Prostate gland (tissue), 2 donors: ENCODE measurements at regions not wholly inside any gene's neighbourhood (a gene's known extent, or its start where the extent isn't known, plus 50 kb on each side); places are given as distances from the start of the nearest gene placed in this dataset.
"Not testable (repeated sequence)": the region's sequence is repeated elsewhere in the genome, so short reads cannot be mapped to it uniquely, and the experiment has no call there.

Experiments used
- DNase-seq: peaks from one replicate; pipeline ENCODE4 v3.0.0-alpha.2; 2019; ENCODE audit warnings: low spot score
- H3K27ac ChIP-seq, 2 donors: fragments of 200-600 bp; sonication (generic); 2 replicates each; pipeline ENCODE4 v1.5.1; 2017 to 2019
- H3K27me3 ChIP-seq: fragments of 200-600 bp; sonication (generic); replicated peaks from 2 replicates; pipeline ENCODE4 v1.5.1; 2019; ENCODE audit not compliant: insufficient read depth
- H3K36me3 ChIP-seq, 2 donors: fragments of 200-600 bp; sonication (generic); 1 replicate in 1 of 2; 2 replicates in 1 of 2; pipeline versions ENCODE4 v1.5.1 to v1.8.1; 2017 to 2019
- H3K4me1 ChIP-seq: fragments of 200-600 bp; sonication (generic); replicated peaks from 2 replicates; pipeline ENCODE4 v1.5.1; 2019
- H3K4me3 ChIP-seq, 2 donors: fragments of 200-600 bp; sonication (generic); 2 replicates each; pipeline ENCODE4 v1.5.1; 2017 to 2019
- H3K9me3 ChIP-seq: fragments of 200-600 bp; sonication (generic); 2 replicates; pipeline ENCODE4 v1.5.1; 2017
- POLR2A ChIP-seq: fragments of 450-650 bp; IDR thresholded peaks from one replicate; pipeline ENCODE4 v1.6.1; 2016; ENCODE audit warnings: antibody characterized with exemption, mild to moderate bottlenecking
- POLR2AphosphoS5 ChIP-seq: sonication (generic); formaldehyde crosslinking; IDR thresholded peaks from one replicate; pipeline ENCODE4 v1.6.1; 2017; ENCODE audit warnings: antibody characterized with exemption
- WGBS: methylation state at CpG from one replicate; pipeline ENCODE4 v1.1.5; 2018; 5-methylcytosine and 5-hydroxymethylcytosine counted together
- intact Hi-C: fragments of 100-400 bp; cut with DNase I; formaldehyde crosslinking; loops from one replicate; pipeline ENCODE4 v1.14.2; 2022
- TF ChIP-seq, protein P1 (sequence below), 4 experiments: fragments of 200-600 bp in 2 of 4; fragments of 450-650 bp in 2 of 4; sonication (generic) in 2 of 4; IDR thresholded peaks; 1 replicate in 3 of 4; 2 replicates in 1 of 4; pipeline ENCODE4 v1.5.1; 2016 to 2019; ENCODE audit warnings: antibody characterized with exemption in 4 of 4, mild to moderate bottlenecking in 2 of 4, moderate library complexity in 2 of 4

DNA sequence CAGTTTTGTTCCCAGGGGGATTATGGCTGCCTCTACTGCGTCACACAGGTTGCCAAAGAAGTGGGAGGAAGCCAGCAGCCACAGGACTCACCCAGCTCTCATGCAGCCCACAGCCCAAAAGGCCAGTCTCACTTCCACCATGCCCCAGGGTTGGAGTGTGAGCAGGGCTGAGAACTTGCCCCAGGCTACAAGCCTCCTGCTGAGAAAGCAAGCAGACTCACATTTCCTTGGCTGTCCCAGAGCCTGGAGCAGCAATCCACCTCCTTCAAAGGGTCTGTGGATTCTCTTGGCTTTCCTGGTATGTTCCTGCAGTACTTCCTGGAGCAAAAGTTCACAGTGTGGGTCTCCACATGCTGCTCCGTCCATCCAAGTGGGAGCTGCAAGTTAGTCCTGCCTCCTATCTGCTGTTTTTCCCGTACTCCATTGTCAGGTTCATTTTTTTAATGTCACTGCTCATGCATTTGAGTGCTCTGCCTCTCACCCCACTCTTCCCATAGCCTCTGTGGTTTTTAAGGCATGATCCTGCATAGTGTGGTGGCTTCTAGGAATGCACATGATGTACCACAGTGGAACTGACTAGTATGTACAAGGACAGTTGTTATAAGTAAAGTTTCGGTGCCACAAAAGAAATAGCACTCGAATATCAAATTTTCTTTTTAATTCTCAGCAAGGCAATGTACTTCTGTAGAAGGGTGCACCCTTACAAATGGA is 56.2 kb upstream of the ARHGEF7 start:
- TF ChIP-seq, protein P1, sequence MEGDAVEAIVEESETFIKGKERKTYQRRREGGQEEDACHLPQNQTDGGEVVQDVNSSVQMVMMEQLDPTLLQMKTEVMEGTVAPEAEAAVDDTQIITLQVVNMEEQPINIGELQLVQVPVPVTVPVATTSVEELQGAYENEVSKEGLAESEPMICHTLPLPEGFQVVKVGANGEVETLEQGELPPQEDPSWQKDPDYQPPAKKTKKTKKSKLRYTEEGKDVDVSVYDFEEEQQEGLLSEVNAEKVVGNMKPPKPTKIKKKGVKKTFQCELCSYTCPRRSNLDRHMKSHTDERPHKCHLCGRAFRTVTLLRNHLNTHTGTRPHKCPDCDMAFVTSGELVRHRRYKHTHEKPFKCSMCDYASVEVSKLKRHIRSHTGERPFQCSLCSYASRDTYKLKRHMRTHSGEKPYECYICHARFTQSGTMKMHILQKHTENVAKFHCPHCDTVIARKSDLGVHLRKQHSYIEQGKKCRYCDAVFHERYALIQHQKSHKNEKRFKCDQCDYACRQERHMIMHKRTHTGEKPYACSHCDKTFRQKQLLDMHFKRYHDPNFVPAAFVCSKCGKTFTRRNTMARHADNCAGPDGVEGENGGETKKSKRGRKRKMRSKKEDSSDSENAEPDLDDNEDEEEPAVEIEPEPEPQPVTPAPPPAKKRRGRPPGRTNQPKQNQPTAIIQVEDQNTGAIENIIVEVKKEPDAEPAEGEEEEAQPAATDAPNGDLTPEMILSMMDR (IDR thresholded peaks at IDR 0.05): no peak
- TF ChIP-seq POLR2AphosphoS5 (no peak), POLR2A (no peak)

DNA sequence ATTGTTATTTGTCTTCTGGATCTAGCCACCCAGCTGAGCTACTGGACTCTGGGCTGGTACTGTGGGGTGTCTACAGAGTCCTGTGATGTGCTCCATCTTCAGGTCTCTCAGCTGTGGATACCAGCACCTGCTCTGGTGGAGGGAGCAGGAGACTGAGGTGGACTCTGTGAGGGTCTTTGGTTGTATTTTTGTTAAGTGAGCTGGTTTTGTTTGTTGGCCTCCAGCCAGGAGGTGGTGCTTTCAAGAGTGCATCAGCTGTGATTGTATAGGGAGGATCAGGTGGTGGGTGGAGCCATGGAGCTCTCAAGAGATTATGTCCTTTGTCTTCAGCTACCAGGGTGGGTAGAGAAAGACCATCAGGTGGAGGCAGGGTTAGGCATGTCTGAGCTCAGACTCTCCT is 56.8 kb upstream of the ARHGEF7 start:
- H3K27ac ChIP-seq, H3K36me3 ChIP-seq, intact Hi-C loops, H3K4me1 ChIP-seq, DNase-seq, H3K9me3 ChIP-seq, H3K4me3 ChIP-seq, H3K27me3 ChIP-seq: not testable (repeated sequence)

More for the DNA sequence above, 56.2 kb upstream of the ARHGEF7 start:
- H3K27ac ChIP-seq: no peak overlapping the region
- H3K4me1 ChIP-seq: no peaks in the 10 kb centered on the region
- no peak for DNase-seq
- H3K4me3 ChIP-seq: no peak overlapping the region
- 54% methylated on average over 5 of the region's 5 CpGs for WGBS
- no peaks in the 10 kb centered on the region for H3K27me3 ChIP-seq
- intact Hi-C loops: no loop called here
- H3K36me3 ChIP-seq: no peaks in the 10 kb centered on the region
- H3K9me3 ChIP-seq: no peaks in the 10 kb centered on the region

DNA sequence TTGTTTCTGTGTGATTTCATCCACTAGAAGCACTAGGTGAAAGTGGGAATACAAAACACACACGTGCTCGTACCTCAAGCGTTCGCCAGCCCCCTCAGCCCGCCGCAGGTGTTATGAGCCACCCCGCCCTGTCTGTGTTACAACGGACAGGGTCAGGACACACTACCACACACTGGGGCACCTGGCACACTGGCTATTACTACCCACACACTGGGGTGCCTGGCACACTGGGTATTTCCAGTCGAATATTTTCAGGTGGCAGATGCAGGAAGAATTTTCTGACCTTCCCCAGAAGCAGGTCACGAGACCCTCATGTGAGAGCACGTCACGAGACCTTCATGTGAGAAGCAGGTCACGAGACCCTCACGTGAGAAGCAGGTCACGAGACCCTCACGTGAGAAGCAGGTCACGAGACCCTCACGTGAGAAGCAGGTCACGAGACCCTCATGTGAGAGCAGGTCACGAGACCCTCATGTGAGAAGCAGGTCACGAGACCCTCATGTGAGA is 63.3 kb upstream of the ARHGEF7 start:
- intact Hi-C loops, H3K36me3 ChIP-seq: not testable (repeated sequence)

DNA sequence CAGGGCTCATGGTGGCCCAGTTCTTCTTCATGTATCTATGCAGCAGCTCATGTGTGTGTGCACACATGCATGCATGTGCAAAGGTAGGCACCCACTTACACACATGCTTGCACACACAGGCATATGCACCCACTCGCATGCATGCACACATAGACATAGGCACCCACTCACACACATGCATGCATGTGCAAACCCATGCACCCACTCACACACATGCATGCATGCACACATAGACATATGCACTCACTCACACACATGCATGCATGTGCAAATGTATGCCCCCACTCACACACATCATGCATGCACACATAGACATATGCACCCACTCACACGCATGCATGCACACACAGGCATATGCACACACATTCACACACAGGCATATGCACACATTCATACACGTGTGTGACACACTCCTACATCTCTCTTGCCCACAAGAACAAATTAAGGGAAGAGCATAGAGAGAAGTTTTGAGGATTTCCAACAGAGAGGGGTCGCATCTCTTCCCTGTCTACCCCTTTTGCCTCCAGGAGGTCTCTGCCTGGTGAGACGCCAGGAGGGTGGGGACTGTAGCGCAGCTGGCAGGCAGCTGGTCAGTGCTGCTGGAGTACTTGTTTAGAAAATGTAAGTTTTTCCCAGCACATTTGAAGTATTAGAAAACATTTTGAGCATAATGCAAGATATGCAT is 63.9 kb upstream of the ARHGEF7 start:
- H3K4me1 ChIP-seq: no peaks in the 10 kb centered on the region
- no peaks in the 10 kb centered on the region for H3K36me3 ChIP-seq
- DNase-seq: no peak
- no peak overlapping the region for H3K27ac ChIP-seq
- intact Hi-C loops: no loop called here
- no peaks in the 10 kb centered on the region for H3K27me3 ChIP-seq
- 74% methylated on average over 6 of the region's 6 CpGs for WGBS
- TF ChIP-seq POLR2AphosphoS5 (no peak), POLR2A (no peak)
- TF ChIP-seq, protein P1 (IDR thresholded peaks at IDR 0.05): no peak
- H3K4me3 ChIP-seq: no peak overlapping the region
- H3K9me3 ChIP-seq: no peaks in the 10 kb centered on the region

More for the DNA sequence above, 63.3 kb upstream of the ARHGEF7 start:
- WGBS: 85% methylated on average over 17 of the region's 21 CpGs
- not testable (repeated sequence) for H3K4me3 ChIP-seq, DNase-seq, H3K9me3 ChIP-seq, H3K4me1 ChIP-seq, H3K27ac ChIP-seq, H3K27me3 ChIP-seq

DNA sequence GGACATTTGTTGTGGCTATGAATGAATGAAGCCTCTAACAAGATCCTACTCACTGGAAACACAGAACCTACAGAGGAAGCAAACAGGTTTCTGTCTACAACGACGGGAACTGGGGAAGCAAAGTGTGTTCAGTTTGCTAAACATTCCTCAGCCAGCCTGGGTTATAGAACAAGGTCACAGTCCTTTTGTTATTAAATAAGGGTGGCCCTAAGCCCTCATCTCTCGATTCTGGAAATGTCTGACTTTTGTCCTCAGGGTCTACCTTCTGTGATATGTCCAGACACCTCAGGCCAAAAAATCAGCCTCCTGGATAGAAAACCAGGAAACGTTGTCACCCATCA is 64.6 kb upstream of the ARHGEF7 start:
- Histone ChIP-seq H3K9me3 (no peaks in the 10 kb centered on the region), H3K36me3 (no peaks in the 10 kb centered on the region), H3K4me3 (no peak overlapping the region), H3K27ac (no peak overlapping the region), H3K4me1 (no peaks in the 10 kb centered on the region), H3K27me3 (no peaks in the 10 kb centered on the region)
- intact Hi-C loops: no loop called here
- no peak for DNase-seq
- no peak for TF ChIP-seq POLR2A
- TF ChIP-seq, protein P1 (IDR thresholded peaks at IDR 0.05): no peak
- TF ChIP-seq POLR2AphosphoS5: no peak
- WGBS: 41% methylated on average over 4 of the region's 4 CpGs
